CD4-positive, alpha-beta memory T cell (primary cell): ENCODE measurements at regions not wholly inside any gene's neighbourhood (a gene's known extent, or its start where the extent isn't known, plus 50 kb on each side); places are given as distances from the start of the nearest gene placed in this dataset.
"Not testable (repeated sequence)": the region's sequence is repeated elsewhere in the genome, so short reads cannot be mapped to it uniquely, and the experiment has no call there.

Source experiments
- CTCF ChIA-PET: fragments of 350-600 bp; sonication (Branson Sonifier 250); formaldehyde crosslinking; loops from one replicate; lab custom pipeline; 2021; ENCODE audit warnings: inconsistent platforms; ENCODE audit not compliant: partially characterized antibody; lab: Charles Lee
- POLR2A ChIA-PET: fragments of 350-600 bp; sonication (Branson Sonifier 250); formaldehyde crosslinking; loops from one replicate; lab custom pipeline; 2021; ENCODE audit not compliant: partially characterized antibody; lab: Charles Lee
- DNase-seq, 5 donors: peaks; one replicate each; pipeline versions ENCODE4 v3.0.0 to v3.0.0-alpha.2; 2020 to 2022; ENCODE audit warnings: mixed read lengths in 1 of 5
- H3K27ac ChIP-seq: one replicate; pipeline ENCODE4 v1.7.0; 2013; ENCODE audit warnings: low read depth, low read length
- H3K27me3 ChIP-seq: 2 replicates; pipeline ENCODE4 v1.7.0; 2013; ENCODE audit warnings: mild to moderate bottlenecking, low read length, moderate library complexity; ENCODE audit not compliant: insufficient read depth
- H3K36me3 ChIP-seq: 2 replicates; pipeline ENCODE4 v1.7.0; 2013; ENCODE audit warnings: mild to moderate bottlenecking, low read length, moderate library complexity; ENCODE audit not compliant: insufficient read depth
- H3K4me1 ChIP-seq: 2 replicates; pipeline ENCODE4 v1.7.0; 2013; ENCODE audit warnings: mild to moderate bottlenecking, low read length, moderate library complexity; ENCODE audit not compliant: insufficient read depth
- H3K4me3 ChIP-seq, 2 donors: one replicate each; pipeline ENCODE4 v1.7.0; 2013; ENCODE audit warnings: low read length in 2 of 2, mild to moderate bottlenecking in 1 of 2
- H3K9me3 ChIP-seq, 2 donors: one replicate each; pipeline ENCODE4 v1.7.0; 2013; ENCODE audit warnings: low read length in 2 of 2, control low read depth in 1 of 2; ENCODE audit not compliant: control insufficient read depth in 1 of 2
- H3K27ac Mint-ChIP-seq, 7 donors: one replicate each; pipeline ENCODE4 v1.8.0; 2020 to 2021; ENCODE audit warnings: mixed read lengths in 7 of 7, mild to moderate bottlenecking in 6 of 7, inconsistent platforms in 3 of 7, moderate library complexity in 3 of 7
- H3K27me3 Mint-ChIP-seq, 2 donors: one replicate each; pipeline ENCODE4 v1.8.0; 2020 to 2021; ENCODE audit warnings: mixed read lengths in 2 of 2
- H3K36me3 Mint-ChIP-seq, 2 donors: one replicate each; pipeline ENCODE4 v1.8.0; 2020 to 2021; ENCODE audit warnings: mixed read lengths in 2 of 2, inconsistent platforms in 1 of 2, mild to moderate bottlenecking in 1 of 2
- H3K4me1 Mint-ChIP-seq, 4 donors: one replicate each; pipeline ENCODE4 v1.8.0; 2020 to 2021; ENCODE audit warnings: mixed read lengths in 4 of 4, mild to moderate bottlenecking in 1 of 4
- H3K4me3 Mint-ChIP-seq, 8 donors: one replicate each; pipeline ENCODE4 v1.8.0; 2020 to 2021; ENCODE audit warnings: mixed read lengths in 8 of 8, mild to moderate bottlenecking in 7 of 8, moderate library complexity in 6 of 8, inconsistent platforms in 3 of 8
- H3K9me3 Mint-ChIP-seq, 8 donors: one replicate each; pipeline ENCODE4 v1.8.0; 2020 to 2021; ENCODE audit warnings: mixed read lengths in 8 of 8, mild to moderate bottlenecking in 5 of 8, inconsistent platforms in 3 of 8, moderate library complexity in 1 of 8
- intact Hi-C: fragments of 100-400 bp; cut with micrococcal nuclease; formaldehyde crosslinking; loops from one replicate; pipeline ENCODE4 v1.15.1; 2023

DNA sequence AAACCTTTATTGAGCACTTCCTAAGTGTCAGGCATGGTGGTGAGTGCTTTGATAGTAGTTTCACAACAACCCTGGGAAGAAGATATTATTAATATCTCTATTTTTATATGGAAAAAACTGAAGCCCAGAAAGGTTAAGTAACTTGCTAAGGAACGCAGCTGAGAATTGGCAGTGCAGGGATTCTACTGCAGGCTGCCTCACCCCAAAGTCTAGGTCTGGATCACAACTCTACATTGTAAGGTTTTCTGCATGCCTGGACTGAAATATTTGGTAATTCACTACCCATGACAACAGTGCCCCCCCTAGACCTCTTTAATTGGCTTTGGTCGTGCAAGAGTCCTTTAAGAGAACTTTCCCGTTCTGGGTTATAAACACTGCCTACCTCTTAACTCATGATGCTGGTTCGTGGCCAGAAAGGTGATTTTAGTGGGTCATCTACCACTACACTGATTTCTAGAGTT, 67.1 kb upstream of the KCNQ5 start:
- Mint-ChIP-seq H3K27ac (no peak overlapping the region), H3K27me3 (no peaks in the 10 kb centered on the region), H3K9me3 (no peaks in the 10 kb centered on the region), H3K36me3 (no peaks in the 10 kb centered on the region), H3K4me1 (peaks cover 0 to 4% (median 0%) of the 10 kb centered on the region in 4 donors), H3K4me3 (no peak overlapping the region)
- Histone ChIP-seq H3K4me1 (no peaks in the 10 kb centered on the region), H3K4me3 (no peak overlapping the region), H3K27ac (no peak overlapping the region), H3K9me3 (no peaks in the 10 kb centered on the region), H3K27me3 (no peaks in the 10 kb centered on the region), H3K36me3 (no peaks in the 10 kb centered on the region)
- CTCF ChIA-PET, result no interaction called here
- POLR2A ChIA-PET, result no interaction called here
- DNase-seq, result no peak
- intact Hi-C loops, result no loop called here

GRCh38 chr6:72559067-72559466, 62.8 kb upstream of the KCNQ5 start:
- Histone ChIP-seq H3K36me3 (no peaks in the 10 kb centered on the region), H3K4me1 (no peaks in the 10 kb centered on the region), H3K27ac (no peak overlapping the region), H3K4me3 (no peak overlapping the region), H3K27me3 (no peaks in the 10 kb centered on the region), H3K9me3 (no peaks in the 10 kb centered on the region)
- DNase-seq, result no peak
- Mint-ChIP-seq H3K27me3 (no peaks in the 10 kb centered on the region), H3K4me3 (no peak overlapping the region), H3K9me3 (no peaks in the 10 kb centered on the region), H3K36me3 (no peaks in the 10 kb centered on the region), H3K27ac (no peak overlapping the region), H3K4me1 (no peaks in the 10 kb centered on the region)
- intact Hi-C loops, result no loop called here
- ChIA-PET CTCF (no interaction called here), POLR2A (no interaction called here)

GRCh38 chr6:72559555-72559954, 62.3 kb upstream of the KCNQ5 start:
- Histone ChIP-seq H3K4me3 (no peak overlapping the region), H3K27ac (no peak overlapping the region), H3K27me3 (no peaks in the 10 kb centered on the region), H3K4me1 (no peaks in the 10 kb centered on the region), H3K36me3 (no peaks in the 10 kb centered on the region), H3K9me3 (no peaks in the 10 kb centered on the region)
- Mint-ChIP-seq H3K4me3 (no peak overlapping the region), H3K27ac (no peak overlapping the region), H3K27me3 (no peaks in the 10 kb centered on the region), H3K4me1 (no peaks in the 10 kb centered on the region), H3K9me3 (no peaks in the 10 kb centered on the region), H3K36me3 (no peaks in the 10 kb centered on the region)
- DNase-seq, result no peak
- intact Hi-C loops, result no loop called here
- CTCF ChIA-PET, result no interaction called here
- POLR2A ChIA-PET, result no interaction called here

DNA sequence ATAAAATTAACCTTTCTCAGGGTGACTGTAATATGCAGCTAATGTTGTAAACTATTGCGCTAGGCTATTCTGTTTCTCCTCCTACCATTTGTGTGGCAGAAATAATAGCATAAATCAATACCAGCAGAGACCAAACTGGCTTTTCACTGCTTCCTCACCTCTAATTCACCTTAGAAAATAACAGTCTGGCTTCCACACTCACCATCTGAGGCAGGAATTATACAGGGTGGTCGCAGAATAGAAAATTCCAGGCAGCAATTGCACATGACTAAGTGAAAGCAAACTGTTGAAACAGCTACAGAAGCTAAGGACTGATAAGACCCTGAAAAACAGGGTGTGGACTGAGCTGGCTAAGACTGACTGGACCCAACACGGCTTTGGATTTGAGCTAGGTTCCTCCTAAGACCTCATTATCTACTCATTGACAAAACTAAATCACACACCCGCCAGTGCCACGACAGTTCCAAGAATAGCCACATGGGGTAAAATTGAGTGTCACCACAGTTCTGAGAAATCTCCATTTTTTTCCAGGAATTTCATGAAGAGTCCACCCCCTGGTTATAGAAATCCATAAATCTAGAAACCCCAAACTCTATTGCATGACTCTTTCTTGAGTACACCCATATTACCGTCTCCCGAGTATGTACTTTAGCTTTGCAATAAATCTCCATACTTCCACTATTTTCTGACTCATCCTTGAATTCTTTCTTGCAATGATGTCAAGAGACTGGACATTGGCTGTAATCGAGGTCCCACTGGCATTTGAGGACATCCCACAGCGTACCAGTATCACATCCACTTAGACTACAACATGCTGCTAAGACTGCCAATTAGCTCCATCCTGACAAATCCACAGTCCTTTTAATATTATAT, 60.9 kb upstream of the KCNQ5 start:
- Mint-ChIP-seq H3K27ac (no peak overlapping the region), H3K36me3 (no peaks in the 10 kb centered on the region), H3K9me3 (no peaks in the 10 kb centered on the region), H3K4me3 (no peak overlapping the region), H3K4me1 (no peaks in the 10 kb centered on the region), H3K27me3 (peaks cover 0 to 3% of the 10 kb centered on the region in 2 donors)
- DNase-seq, result no peak
- Histone ChIP-seq H3K27ac (no peak overlapping the region), H3K27me3 (no peaks in the 10 kb centered on the region), H3K9me3 (no peaks in the 10 kb centered on the region), H3K36me3 (no peaks in the 10 kb centered on the region), H3K4me1 (no peaks in the 10 kb centered on the region), H3K4me3 (no peak overlapping the region)
- POLR2A ChIA-PET, result no interaction called here
- CTCF ChIA-PET, result no interaction called here
- intact Hi-C loops, result no loop called here

DNA sequence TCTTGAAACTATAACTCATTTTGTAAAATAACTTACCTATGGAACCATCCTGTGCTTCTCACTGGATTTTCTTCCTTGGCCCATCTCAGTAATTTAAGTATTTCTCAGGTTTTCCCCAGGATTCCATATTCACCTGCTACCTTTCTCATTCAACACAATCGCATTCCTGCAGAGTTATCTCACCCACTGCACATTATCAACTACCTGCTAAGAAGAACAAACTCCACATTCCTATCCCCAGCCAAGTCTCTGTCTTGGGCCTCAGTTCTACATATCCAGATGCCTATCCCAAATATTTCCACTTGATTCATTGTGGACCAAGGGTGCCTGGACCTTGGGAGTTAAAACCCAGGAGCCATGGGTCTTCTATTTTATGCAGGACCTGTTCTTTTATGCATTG, 60.2 kb upstream of the KCNQ5 start:
- peaks cover 0 to 3% of the 10 kb centered on the region in 2 donors for H3K27me3 Mint-ChIP-seq
- Histone ChIP-seq H3K36me3 (no peaks in the 10 kb centered on the region), H3K9me3 (no peaks in the 10 kb centered on the region), H3K27ac (no peak overlapping the region), H3K27me3 (no peaks in the 10 kb centered on the region), H3K4me1 (no peaks in the 10 kb centered on the region), H3K4me3 (no peak overlapping the region)
- no peaks in the 10 kb centered on the region for H3K4me1 Mint-ChIP-seq
- intact Hi-C loops, result no loop called here
- no peaks in the 10 kb centered on the region for H3K36me3 Mint-ChIP-seq
- no peak for DNase-seq
- no peak overlapping the region for H3K4me3 Mint-ChIP-seq
- CTCF ChIA-PET, result no interaction called here
- POLR2A ChIA-PET, result no interaction called here
- H3K9me3 Mint-ChIP-seq, result no peaks in the 10 kb centered on the region
- no peak overlapping the region for H3K27ac Mint-ChIP-seq

- H3K27me3 ChIP-seq, result no peaks in the 10 kb centered on the region
- no peaks in the 10 kb centered on the region for H3K9me3 ChIP-seq
- ChIA-PET POLR2A (no interaction called here), CTCF (no interaction called here)
- H3K36me3 ChIP-seq, result no peaks in the 10 kb centered on the region
- intact Hi-C loops, result no loop called here
- H3K27ac ChIP-seq, result no peak overlapping the region
- no peak overlapping the region for H3K27ac Mint-ChIP-seq
- no peaks in the 10 kb centered on the region for H3K36me3 Mint-ChIP-seq
- no peaks in the 10 kb centered on the region for H3K4me1 ChIP-seq
- no peak overlapping the region for H3K4me3 Mint-ChIP-seq
- no peaks in the 10 kb centered on the region for H3K4me1 Mint-ChIP-seq
- DNase-seq, result no peak
- H3K4me3 ChIP-seq, result no peak overlapping the region
- H3K9me3 Mint-ChIP-seq, result peaks cover 0 to 7% (median 0%) of the 10 kb centered on the region in 8 donors
- H3K27me3 Mint-ChIP-seq, result peaks cover 2 to 3% of the 10 kb centered on the region in 2 donors
Observed at GRCh38 chr6:72564231-72564630, 57.6 kb upstream of the KCNQ5 start.

- H3K36me3 ChIP-seq, H3K4me3 ChIP-seq, H3K36me3 Mint-ChIP-seq, POLR2A ChIA-PET, H3K4me1 Mint-ChIP-seq, H3K27me3 ChIP-seq, H3K27ac ChIP-seq, H3K9me3 ChIP-seq, CTCF ChIA-PET, H3K27me3 Mint-ChIP-seq, DNase-seq, H3K27ac Mint-ChIP-seq, intact Hi-C loops, H3K4me3 Mint-ChIP-seq, H3K4me1 ChIP-seq: not testable (repeated sequence)
- peaks cover 0 to 14% (median 4%) of the 10 kb centered on the region in 8 donors for H3K9me3 Mint-ChIP-seq
Observed at GRCh38 chr6:72571993-72572392, 49.9 kb upstream of the KCNQ5 start.
